CMK (cell line): ENCODE measurements at regions not wholly inside any gene's neighbourhood (a gene's known extent, or its start where the extent isn't known, plus 50 kb on each side); places are given as distances from the start of the nearest gene placed in this dataset.
"Not testable (repeated sequence)": the region's sequence is repeated elsewhere in the genome, so short reads cannot be mapped to it uniquely, and the experiment has no call there.

ENCODE experiments used
- DNase-seq: peaks from one replicate; pipeline ENCODE4 v3.0.0-alpha.2; 2010; ENCODE audit warnings: low read depth

DNA sequence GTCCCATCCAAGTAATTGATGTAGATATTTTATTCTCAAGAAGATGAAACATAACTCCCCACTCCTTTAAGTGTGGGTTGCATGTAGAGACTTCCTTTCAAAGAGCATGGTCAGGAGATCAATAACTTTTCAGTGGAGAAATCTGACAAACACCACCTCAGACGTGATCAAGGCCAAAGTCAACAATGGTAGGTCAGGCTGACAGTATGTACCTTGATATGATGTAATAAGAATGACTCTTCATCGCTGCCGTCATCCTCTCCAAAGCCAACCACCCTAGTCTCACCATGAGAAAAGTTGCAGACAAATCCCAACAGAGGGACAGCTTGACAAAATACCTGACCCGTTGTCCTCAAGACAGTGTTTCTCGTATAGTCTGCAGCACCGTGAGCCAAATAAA lies 67.3 kb upstream of the DHRSX start:
- no peak for DNase-seq

DNA sequence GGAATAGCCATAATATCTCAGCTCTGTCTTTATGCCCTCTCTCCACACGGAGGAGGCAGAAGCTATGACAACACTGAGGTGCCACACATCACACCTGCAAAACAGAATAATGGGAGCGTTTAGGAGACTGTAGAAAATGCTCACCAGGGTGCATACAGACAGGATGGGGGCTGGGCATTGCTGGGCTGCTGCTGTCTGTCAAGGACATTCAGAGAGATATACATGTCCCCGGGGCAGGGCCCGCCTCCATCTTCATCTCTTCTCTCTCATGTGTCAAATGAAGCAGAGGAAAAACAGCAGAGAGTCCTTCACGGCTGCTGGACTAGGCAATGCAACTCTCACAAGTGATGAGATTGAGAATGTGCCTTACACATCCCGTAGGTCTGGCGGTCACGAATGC lies 65.3 kb upstream of the DHRSX start:
- no peak for DNase-seq

DNA sequence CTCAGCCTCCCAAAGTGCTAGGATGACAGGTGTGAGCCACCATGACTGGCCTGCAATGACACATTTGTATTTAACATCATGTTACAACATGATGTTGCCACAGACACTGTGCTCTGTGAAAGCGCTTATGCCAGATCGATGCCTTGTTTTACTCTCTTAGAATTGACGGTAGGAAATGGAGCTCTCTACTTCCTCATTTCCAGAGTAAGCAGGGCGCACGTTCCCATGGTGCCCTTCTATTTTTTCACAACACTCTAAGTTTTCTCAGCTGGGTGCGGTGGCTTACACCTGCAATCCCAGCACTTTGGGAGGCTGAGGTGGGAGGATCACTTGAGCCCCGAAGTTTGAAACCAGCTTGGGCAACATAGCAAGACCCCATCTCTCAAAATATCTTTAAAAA lies 60.7 kb upstream of the DHRSX start:
- no peak for DNase-seq

DNA sequence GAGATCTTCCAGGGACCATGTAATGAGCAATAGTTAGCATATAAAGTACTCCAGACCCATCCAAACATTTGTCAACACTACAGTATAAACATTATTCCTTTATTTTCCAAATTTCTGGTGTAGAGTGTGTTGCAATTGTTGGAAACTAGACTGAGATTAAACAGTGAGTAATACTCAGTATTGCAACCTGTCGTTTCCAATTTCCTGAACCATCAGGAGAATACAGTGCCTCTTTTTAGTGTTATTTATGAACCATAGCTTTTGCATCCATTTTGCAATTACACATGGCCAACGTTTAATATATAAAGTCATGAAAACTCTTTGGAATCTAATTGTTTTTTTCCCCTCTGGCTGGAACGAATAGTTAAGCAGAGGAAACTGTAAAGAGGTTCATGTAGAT lies 58.3 kb upstream of the DHRSX start:
- DNase-seq: no peak

DNA sequence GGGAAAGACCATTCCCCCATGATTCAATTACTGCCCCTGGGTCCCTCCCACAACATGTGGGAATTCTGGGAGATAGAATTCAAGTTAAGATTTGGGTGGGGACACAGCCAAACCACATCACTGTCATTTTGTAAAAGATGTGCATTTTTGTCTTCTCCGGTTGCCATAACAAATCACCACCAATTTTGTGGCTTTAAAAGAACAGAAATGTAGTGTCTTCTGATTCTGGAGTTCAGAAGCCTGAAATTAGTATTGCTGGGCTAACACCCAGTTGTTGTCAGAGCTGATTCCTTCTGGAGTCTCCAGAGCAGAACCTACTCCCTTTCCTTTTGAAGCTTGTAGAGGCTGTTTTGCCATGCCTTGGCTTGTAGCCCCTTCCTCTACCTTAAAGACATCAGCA lies 54.1 kb upstream of the DHRSX start:
- no peak for DNase-seq

DNA sequence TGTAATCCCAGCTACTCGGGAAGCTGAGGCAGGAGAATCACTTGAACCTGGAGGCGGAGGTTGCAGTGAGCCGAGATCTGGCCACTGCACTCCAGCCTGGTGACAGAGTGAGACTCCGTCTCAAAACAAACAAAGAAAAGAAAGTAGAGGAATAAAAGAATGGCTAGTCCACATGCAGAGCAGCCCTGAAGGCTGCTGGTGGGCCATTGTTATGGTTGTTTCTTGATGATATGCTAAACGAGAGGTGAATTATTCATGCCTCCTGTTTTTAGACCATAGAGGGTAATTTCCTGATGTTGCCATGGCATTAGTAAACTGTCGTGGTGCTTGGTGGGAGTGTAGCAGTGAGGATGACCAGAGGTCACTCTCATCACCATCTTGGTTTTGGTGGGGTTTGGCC lies 53.3 kb upstream of the DHRSX start:
- DNase-seq: not testable (repeated sequence)

DNA sequence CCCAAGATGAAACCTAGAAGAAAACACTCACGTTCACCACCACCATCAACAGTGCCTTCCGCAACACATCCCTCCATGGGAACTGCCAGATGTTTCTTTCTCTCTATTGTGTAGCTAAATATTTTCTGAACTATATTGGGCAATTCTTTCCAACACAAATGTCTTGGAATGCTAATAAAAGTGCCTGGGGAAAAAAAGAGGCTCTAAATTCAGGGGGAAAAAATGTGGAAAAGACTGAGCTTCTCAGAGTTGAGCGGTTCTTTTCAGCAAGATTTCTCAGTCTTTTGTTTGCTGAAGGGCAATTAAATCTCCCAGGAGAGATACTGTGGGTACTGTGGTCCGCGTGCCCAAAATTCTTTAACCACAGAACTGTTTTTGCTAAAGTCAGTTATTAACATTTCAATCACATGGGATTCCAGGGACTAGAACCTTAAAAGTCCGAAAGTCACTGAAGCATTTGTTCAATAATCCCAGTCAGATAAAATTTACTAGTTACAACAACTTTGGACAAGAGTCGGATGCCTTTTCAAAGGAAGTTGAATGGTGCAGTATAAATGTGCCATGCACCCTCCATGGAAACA lies 51.9 kb upstream of the DHRSX start:
- no peak for DNase-seq

DNA sequence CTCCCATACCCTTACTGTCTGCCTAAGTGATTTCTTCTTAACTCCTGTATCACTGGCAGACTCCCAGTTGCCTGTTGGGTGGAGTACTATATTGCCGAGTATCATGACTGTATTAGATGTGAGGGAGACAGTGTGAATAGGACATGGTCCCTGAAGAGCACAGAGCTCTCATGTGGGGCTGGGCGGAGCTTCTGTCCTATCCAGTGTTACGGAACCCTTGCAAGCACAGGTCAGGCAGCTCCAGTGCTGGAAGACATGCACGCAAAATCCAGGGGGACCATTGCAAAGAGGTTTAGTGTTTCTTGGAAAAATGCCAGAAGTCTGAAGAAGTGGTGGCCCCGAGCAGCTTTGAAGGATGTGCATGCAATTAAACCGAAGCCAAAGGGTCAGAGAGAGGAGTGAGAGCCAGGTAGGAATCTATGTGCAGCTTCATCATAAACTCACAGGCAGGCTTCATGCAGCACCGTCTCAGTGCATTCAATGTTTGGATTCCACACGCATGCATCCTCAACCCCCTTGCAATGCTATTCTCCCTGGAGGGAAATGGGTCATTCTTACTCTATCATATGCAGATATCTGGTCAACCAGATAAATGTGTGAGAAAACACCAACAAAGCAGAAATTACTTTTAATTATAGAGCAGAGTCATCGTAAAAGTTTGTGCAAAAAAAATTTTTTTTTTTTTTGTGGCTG lies 49.7 kb upstream of the DHRSX start:
- DNase-seq: no peak
